DND-41 (cell line): ENCODE measurements at regions not wholly inside any gene's neighbourhood (a gene's known extent, or its start where the extent isn't known, plus 50 kb on each side); places are given as distances from the start of the nearest gene placed in this dataset.

Experiments used
- CTCF ChIP-seq: IDR thresholded peaks from 2 replicates; pipeline ENCODE4 v1.5.1; 2012; ENCODE audit warnings: borderline replicate concordance, low read length, moderate library complexity, mild to moderate bottlenecking; ENCODE audit not compliant: poor library complexity, severe bottlenecking; ENCODE audit errors: extremely low read depth
- EZH2 ChIP-seq: IDR thresholded peaks from 3 replicates; pipeline ENCODE4 v1.6.1; 2012; ENCODE audit warnings: borderline replicate concordance, low read depth, mild to moderate bottlenecking, moderate library complexity, low read length, inconsistent platforms; ENCODE audit not compliant: severe bottlenecking

- TF ChIP-seq CTCF = no peak
- TF ChIP-seq EZH2 = no peak
These were observed 1106.0 kb downstream of the BCL11B start for GRCh38 chr14:98165976-98166375.
